ENCODE measurements at regions not wholly inside any gene's neighbourhood (a gene's known extent, or its start where the extent isn't known, plus 50 kb on each side); places are given as distances from the start of the nearest gene placed in this dataset.

DNA sequence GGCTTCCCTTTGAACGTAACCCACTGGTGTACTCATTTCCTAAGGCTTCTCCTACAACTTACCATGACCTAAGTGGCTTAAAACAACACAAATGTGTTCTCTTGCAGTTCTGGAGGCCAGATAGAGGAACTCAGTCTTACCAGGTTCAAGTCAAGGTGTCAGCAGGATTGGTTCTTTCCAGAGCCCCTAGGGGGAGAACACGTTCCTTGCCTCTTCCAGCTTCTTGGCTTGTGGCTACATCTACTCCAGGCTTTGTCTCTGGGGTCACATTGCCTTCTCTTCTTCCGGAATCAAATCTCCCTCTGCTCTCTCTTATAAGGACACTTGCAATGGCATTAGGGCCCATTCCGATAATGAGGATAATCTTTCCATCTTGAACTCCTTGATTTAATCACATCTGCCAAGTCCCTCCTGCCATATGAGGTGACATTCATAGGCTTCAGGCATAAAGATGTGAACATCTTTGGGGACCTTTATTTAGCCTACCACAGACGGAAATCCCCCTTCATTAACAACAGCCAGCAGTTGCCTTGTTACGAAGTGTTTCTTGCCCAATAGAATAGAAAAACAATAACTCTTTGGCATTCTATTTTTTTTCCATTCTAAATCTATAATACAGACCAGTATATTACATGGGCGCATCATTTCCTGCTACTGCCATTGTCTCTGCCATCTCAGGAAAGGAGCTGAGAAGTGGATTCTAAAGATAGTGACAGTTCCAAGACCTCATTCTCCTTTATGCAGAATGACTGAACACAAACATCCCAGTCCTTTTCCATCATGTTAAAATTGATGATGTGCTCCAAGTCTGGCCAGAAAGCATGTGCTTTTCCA lies 362.0 kb downstream of the ZNF521 start:
- DNase-seq = peak; percentile 61

DNA sequence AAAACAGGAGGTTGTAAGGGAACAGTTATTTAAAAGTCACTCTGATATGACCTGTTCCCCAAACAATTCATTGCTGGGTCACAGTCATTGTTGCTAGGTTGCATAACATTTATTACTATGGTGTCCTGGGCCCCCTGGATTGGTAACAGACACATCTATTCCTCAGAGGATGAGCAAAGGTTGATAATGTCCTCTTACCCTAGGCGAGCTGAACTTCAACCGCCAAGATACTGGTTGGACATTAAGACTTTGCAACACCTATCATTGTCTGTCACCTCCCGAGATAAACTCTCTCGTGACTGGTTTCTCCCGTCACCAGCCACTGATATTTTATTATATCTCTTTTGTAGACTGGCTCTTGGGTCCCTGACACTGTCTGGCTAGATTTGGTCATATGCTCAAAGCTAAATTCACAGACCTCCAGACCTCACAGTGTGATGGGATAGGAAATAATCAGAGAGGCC lies 361.3 kb downstream of the ZNF521 start:
- DNase-seq = no peak

DNA sequence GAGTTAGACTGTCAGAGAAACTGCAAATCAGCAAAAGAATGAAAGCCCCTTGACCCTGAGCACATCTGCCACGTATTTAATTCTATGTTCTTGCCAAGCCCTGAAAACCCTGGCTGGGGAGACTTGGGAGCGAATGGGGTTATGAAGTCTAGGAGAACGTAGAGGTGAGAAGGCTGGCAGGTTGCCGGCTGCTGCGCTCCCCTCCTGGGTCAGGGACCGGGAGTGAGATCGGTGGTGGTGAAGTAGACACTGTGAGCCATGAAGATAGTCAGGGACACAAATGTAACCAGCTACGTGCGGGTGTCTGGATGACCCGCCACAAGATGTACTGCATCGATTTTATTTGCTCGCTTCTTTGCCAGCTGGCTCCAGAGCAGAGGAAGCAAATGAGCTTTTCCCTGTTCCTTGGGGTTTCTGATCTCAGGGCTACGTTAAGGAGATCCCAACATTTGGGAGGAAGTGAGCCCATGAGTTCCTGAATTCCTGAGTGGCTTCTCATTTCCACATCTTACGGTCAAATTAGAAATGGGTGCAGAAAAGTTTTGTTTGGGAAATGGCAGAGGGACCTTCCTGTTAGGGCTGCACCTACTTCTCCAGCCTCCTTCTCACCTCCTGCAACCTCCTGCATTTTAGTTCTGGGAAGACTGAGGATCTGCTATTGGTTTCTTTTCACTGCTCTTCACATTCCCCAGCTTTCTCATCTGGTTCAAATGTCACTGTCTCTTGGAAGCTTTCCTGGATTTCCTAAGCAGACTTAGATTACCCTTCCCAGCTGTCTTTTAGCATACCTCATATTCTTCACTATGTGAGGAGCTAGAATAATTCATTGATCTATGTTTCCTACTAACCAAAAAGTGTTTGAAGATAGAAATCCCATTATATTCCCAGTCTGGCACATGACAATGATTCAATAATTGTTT lies 360.6 kb downstream of the ZNF521 start:
- DNase-seq = peak; percentile 48

DNA sequence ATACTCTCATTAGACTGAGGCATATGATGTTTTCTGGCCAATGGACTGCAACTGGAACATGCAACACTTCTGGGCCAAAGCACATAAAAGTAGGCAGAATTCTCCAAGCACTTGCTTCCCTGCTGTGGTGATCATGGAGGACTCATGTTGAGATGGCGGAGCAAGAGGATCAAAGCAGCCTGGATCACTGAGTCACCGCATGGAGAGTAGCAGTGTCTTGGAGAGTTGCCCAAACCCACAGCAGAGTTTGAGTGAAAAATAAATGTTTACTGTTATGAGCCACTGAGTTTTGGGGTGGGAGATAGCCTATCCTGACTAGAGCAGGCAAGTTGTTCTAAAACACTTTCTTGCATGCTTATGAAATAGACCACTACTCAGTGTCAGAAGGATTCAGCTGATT lies 359.5 kb downstream of the ZNF521 start:
- no peak for DNase-seq

DNA sequence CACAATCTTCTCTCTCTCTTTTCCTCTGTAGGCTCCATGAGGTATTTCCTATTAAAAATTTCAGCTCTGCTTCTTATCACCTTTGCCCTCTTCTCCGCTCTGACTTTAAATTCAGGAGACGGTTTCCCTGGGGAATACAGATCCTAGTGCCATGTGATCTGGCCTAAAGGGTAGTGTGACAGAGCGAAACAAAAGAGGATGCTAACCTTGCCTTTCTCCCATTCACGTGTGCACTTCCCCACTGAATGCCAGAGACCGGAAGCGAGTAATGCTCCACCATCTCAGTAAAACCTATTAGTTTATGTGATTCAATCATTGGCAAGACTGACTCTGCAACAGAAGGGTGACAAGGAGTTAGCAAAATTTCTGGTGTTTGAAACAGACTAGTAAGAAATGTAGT lies 358.3 kb downstream of the ZNF521 start:
- peak; percentile 58 for DNase-seq

DNA sequence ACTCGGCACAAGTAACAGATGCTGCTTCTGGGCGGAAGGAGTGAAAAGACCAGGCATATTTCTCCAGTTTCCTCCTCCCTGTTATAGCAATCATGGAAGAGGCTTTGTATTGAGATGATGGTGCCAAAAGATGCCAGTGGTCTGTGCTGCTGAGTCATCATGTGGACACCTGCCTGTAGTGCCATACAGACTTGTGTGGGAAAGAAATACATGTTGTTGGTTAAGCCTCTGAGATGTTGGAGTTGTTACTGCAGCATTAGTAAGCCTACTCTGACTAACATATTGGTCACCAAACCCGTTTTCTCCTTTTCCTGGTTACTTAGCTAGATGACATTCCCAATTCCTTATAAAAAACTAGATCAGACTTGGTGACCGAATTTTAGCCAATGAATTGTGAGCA lies 356.9 kb downstream of the ZNF521 start:
- DNase-seq = no peak

DNA sequence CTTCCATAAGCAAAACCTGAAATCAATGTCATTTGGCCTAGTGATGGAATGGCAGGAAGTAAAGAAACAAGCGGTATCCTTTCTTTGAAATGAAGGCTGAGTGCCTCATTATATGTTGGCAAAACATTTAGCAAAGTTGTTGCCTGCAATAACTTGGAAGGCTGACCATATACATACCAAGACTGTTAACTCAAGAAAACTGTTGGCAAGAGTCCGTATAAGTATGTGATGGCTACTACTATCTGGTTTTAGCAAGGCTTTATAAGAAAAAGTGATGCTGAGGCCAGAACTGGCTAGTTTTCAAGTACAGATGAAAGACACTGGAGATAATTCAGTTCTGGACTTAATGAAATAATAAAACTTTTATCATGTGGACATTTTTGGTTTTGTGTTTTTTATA lies 356.2 kb downstream of the ZNF521 start:
- DNase-seq = no peak

DNA sequence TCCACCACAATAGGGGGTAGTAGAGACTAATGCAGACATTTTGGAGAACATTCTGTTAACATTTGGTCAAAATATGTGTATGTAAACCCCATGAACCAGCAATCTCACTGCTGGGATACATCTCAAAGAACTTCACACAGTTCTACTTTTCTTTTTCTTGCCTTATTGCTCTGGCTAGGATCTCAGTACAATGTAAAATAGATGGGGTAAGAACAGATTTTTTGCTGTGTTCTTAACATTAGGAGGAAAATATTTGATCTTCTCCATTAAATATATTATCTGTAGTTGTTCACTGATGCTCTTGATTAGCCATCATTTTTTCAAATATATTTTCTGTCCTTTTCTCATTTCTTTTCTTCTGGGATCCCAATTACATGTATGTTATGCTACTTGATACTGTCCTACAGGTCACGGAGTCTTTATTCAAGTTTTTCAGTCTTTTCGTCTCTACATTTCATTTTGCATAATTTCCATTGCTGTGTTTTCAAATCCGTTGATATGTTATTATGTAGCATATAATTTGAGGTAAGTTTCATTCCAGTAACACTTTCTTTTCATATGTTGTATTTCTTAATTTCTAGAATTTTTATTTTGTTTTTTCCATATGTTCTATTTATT lies 352.2 kb downstream of the ZNF521 start:
- no peak for DNase-seq

DNA sequence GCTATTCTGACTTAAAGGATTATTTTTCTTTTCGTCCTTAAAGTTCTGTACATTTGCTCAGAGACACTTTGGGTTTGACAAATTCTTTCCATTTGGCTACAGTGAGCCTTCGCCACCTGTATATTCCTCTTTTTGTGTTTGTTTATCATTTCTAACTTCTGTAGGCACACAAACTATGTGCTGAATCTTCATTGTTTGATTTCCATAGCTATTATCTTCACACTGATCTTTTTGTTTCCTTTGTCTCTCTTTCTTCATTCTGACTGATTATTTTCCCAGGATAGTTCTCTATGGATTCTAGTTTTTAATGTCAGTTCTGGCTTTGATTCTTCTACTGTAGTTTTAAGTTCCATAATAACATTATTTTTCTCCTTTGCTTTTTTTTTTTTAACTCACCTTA lies 350.2 kb downstream of the ZNF521 start:
- DNase-seq = no peak

DNA sequence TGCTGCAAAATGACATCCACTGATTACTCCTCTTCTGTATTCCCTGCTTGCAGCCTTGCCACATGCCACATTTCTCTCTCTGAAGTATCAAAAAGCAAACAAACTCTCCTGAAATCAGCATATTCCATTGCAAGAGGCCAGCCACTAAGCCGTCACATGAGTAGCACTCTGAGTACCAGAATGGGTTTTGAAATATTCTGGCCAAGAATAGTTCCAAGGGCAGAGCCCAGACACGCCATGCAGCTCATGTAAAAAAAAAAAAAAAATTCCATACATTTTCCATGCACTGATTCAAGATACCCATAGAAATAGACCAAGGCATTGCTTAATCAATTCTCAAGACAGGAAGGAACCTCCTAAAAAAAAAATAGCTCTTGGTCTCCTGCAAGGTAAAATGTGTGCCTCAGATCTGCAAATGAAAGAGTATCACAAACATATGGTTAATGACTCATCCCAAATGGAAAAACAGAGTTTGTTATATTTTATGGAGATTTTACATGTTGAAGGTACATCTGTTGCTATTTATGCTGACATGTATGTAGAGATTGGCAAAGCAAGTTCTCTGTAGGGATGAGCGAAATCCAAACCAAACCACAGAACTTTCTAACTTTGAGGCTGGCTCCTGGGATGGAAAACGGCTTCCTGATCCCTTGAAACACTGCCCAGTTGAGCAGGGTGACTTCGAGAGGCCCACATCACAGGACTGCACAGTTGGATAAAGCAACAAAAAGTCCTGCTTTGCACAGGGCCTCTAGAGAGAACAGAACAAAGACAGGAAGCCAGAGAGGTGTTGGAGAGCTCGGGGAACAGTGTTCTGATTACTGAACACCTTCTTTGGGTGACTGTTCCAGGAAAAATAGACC lies 346.2 kb downstream of the ZNF521 start:
- DNase-seq = peak; percentile 46

DNA sequence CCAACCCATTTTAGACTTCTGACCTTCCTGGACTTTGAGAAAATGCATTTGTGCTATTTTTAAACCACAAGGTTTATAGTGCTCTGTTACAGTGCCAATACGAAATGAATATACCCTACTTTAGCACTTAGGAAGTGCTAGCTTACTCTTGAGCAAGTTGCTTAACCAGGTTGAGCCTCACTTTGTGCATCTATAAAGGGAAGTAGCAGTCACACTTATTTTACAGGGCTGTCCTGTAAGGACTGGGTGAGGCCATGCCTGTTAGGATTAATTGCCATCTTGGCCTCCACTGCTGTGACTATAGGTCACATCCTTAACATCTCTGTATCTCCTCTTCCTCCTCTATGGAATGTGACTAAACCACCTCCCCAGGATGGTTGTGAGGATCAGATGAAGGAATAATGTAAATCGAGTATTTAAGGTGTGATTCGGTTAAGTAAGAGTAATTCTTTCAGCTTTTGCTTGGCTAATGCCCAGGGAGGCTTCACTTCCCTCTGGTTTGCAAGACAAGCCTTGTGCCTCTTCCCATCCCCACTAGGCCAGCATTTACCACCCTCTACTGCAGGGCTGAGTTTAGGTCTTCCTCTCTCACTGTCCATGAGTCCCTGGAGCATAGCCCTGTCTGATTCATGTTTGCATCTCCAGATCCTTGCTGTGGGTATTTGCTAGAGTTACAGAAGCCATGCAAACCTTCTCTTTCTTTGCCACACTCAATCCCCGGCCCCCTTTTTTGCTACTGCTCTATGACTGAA lies 341.2 kb downstream of the ZNF521 start:
- DNase-seq = no peak
